H9 (cell line): ENCODE measurements at regions not wholly inside any gene's neighbourhood (a gene's known extent, or its start where the extent isn't known, plus 50 kb on each side); places are given as distances from the start of the nearest gene placed in this dataset.
A peak's percentile ranks its signal among the peaks of the same experiment; 100 is the strongest.

ENCODE experiments used
- DNase-seq: peaks from one replicate; pipeline ENCODE4 v3.0.0-alpha.2; 2017
- H2AFZ ChIP-seq: one replicate; pipeline ENCODE4 v1.6.1; 2013; ENCODE audit warnings: mild to moderate bottlenecking, low read length, control low read depth, moderate library complexity
- H2AK5ac ChIP-seq: 2 replicates; pipeline ENCODE4 v1.6.1; 2013; ENCODE audit warnings: low read length, control low read depth, mixed read lengths; ENCODE audit not compliant: insufficient read length
- H2BK120ac ChIP-seq: one replicate; pipeline ENCODE4 v1.6.1; 2013; ENCODE audit warnings: low read depth, mild to moderate bottlenecking, low read length, control low read depth, inconsistent platforms; ENCODE audit not compliant: poor library complexity, severe bottlenecking
- H2BK12ac ChIP-seq: 2 replicates; pipeline ENCODE4 v1.6.1; 2013; ENCODE audit warnings: low read length, control low read depth, mixed read lengths, low read depth; ENCODE audit not compliant: insufficient read length
- H2BK15ac ChIP-seq: 2 replicates; pipeline ENCODE4 v1.6.1; 2013; ENCODE audit warnings: low read depth, low read length, control low read depth
- H2BK20ac ChIP-seq: one replicate; pipeline ENCODE4 v1.6.1; 2013; ENCODE audit warnings: low read depth, mild to moderate bottlenecking, low read length, control low read depth, inconsistent platforms; ENCODE audit not compliant: poor library complexity, severe bottlenecking
- H2BK5ac ChIP-seq: 2 replicates; pipeline ENCODE4 v1.6.1; 2013; ENCODE audit warnings: low read length, control low read depth, mixed read lengths; ENCODE audit not compliant: insufficient read length
- H3K14ac ChIP-seq: 2 replicates; pipeline ENCODE4 v1.6.1; 2013; ENCODE audit warnings: low read length, control low read depth; ENCODE audit not compliant: insufficient read depth
- H3K18ac ChIP-seq: 2 replicates; pipeline ENCODE4 v1.6.1; 2013; ENCODE audit warnings: low read depth, mild to moderate bottlenecking, mixed read lengths, low read length, control low read depth; ENCODE audit not compliant: insufficient read length
- H3K23ac ChIP-seq: 2 replicates; pipeline ENCODE4 v1.6.1; 2013; ENCODE audit warnings: low read length, control low read depth, mixed read lengths, low read depth; ENCODE audit not compliant: insufficient read length
- H3K23me2 ChIP-seq: 2 replicates; pipeline ENCODE4 v1.6.1; 2013; ENCODE audit warnings: low read depth, mild to moderate bottlenecking, mixed read lengths, low read length, control low read depth; ENCODE audit not compliant: insufficient read length, poor library complexity, severe bottlenecking
- H3K27ac ChIP-seq: 2 replicates; pipeline ENCODE4 v1.5.1; 2013; ENCODE audit warnings: low read length, control low read depth, mixed read lengths, low read depth; ENCODE audit not compliant: insufficient read length
- H3K27me3 ChIP-seq: 2 replicates; pipeline ENCODE4 v1.6.1; 2013; ENCODE audit warnings: low read length, control low read depth, inconsistent platforms; ENCODE audit not compliant: insufficient read depth
- H3K4ac ChIP-seq: 2 replicates; pipeline ENCODE4 v1.6.1; 2013; ENCODE audit warnings: low read depth, mild to moderate bottlenecking, control low read depth, inconsistent platforms, low read length, moderate library complexity
- H3K4me1 ChIP-seq: 2 replicates; pipeline ENCODE4 v1.6.1; 2013; ENCODE audit warnings: low read length, control low read depth, inconsistent platforms; ENCODE audit not compliant: insufficient read depth
- H3K4me2 ChIP-seq: 2 replicates; pipeline ENCODE4 v1.6.1; 2013; ENCODE audit warnings: low read length, control low read depth, mixed read lengths; ENCODE audit not compliant: insufficient read length, insufficient read depth
- H3K56ac ChIP-seq: 2 replicates; pipeline ENCODE4 v1.6.1; 2013; ENCODE audit warnings: low read depth, mild to moderate bottlenecking, mixed read lengths, low read length, control low read depth; ENCODE audit not compliant: insufficient read length
- H3K79me1 ChIP-seq: 2 replicates; pipeline ENCODE4 v1.6.1; 2013; ENCODE audit warnings: low read depth, mild to moderate bottlenecking, moderate library complexity, low read length, control low read depth, inconsistent platforms; ENCODE audit not compliant: insufficient read depth, poor library complexity, severe bottlenecking
- H3K79me2 ChIP-seq: 2 replicates; pipeline ENCODE4 v1.6.1; 2013; ENCODE audit warnings: low read length, control low read depth, inconsistent platforms; ENCODE audit not compliant: insufficient read depth
- H3K9ac ChIP-seq: 2 replicates; pipeline ENCODE4 v1.6.1; 2013; ENCODE audit warnings: low read length, control low read depth, mixed read lengths; ENCODE audit not compliant: insufficient read length; ENCODE audit errors: extremely low read depth
- H3K9me3 ChIP-seq: one replicate; pipeline ENCODE4 v1.6.1; 2013; ENCODE audit warnings: low read depth, low read length, inconsistent platforms; ENCODE audit not compliant: control insufficient read depth
- H3T11ph ChIP-seq: one replicate; pipeline ENCODE4 v1.6.1; 2013; ENCODE audit warnings: mild to moderate bottlenecking, low read length, control low read depth, inconsistent platforms
- H4K20me1 ChIP-seq: one replicate; pipeline ENCODE4 v1.6.1; 2013; ENCODE audit not compliant: control insufficient read depth, insufficient read length, insufficient read depth
- H4K5ac ChIP-seq: 2 replicates; pipeline ENCODE4 v1.6.1; 2013; ENCODE audit warnings: low read depth, mild to moderate bottlenecking, mixed read lengths, low read length, control low read depth; ENCODE audit not compliant: insufficient read length
- H4K8ac ChIP-seq: replicated peaks from 2 replicates; pipeline ENCODE4 v1.6.1; 2013; ENCODE audit warnings: low read length, control low read depth, mixed read lengths, low read depth; ENCODE audit not compliant: insufficient read length
- H4K91ac ChIP-seq: 2 replicates; pipeline ENCODE4 v1.6.1; 2013; ENCODE audit warnings: low read depth, mild to moderate bottlenecking, moderate library complexity, mixed read lengths, low read length, control low read depth; ENCODE audit not compliant: insufficient read length
- H3K27ac Mint-ChIP-seq, 3 experiments: 2 replicates in 2 of 3; 3 replicates in 1 of 3; pipeline ENCODE4 v1.8.0; 2020 to 2021; ENCODE audit warnings: mixed read lengths in 3 of 3, mild to moderate bottlenecking in 1 of 3, moderate library complexity in 1 of 3
- H3K27me3 Mint-ChIP-seq: 2 replicates; pipeline ENCODE4 v1.8.0; 2021; ENCODE audit warnings: low read depth, mild to moderate bottlenecking, moderate library complexity, mixed read lengths
- H3K36me3 Mint-ChIP-seq, 3 experiments: 2 replicates in 2 of 3; 3 replicates in 1 of 3; pipeline ENCODE4 v1.8.0; 2020 to 2021; ENCODE audit warnings: low read depth in 3 of 3, mixed read lengths in 3 of 3; ENCODE audit not compliant: insufficient read depth in 1 of 3
- H3K4me1 Mint-ChIP-seq, 2 experiments: 2 replicates each; pipeline ENCODE4 v1.8.0; 2020; ENCODE audit warnings: mixed read lengths in 2 of 2
- H3K4me3 Mint-ChIP-seq, 2 experiments: 2 replicates in 1 of 2; 3 replicates in 1 of 2; pipeline ENCODE4 v1.8.0; 2020 to 2021; ENCODE audit warnings: mild to moderate bottlenecking in 2 of 2, mixed read lengths in 2 of 2, moderate library complexity in 1 of 2
- H3K9me3 Mint-ChIP-seq, 2 experiments: 2 replicates in 1 of 2; 3 replicates in 1 of 2; pipeline ENCODE4 v1.8.0; 2020; ENCODE audit warnings: mild to moderate bottlenecking in 2 of 2, mixed read lengths in 2 of 2, moderate library complexity in 1 of 2
- WGBS: extraction: QIAGEN DNeasy Blood & Tissue Kit; methylation state at CpG from one replicate; pipeline ENCODE4 v1.1.7; 2013; ENCODE audit warnings: missing lambda C conversion rate, low lambda C conversion rate, mixed read lengths; ENCODE audit not compliant: insufficient read length; ENCODE audit errors: extremely low coverage; 5-methylcytosine and 5-hydroxymethylcytosine counted together
- TF ChIP-seq, protein P1 (sequence below): fragments of 200-600 bp; sonication (generic); conservative IDR thresholded peaks from 3 replicates; pipeline ENCODE4 v1.8.0; 2021; ENCODE audit warnings: antibody characterized with exemption, mild to moderate bottlenecking

DNA sequence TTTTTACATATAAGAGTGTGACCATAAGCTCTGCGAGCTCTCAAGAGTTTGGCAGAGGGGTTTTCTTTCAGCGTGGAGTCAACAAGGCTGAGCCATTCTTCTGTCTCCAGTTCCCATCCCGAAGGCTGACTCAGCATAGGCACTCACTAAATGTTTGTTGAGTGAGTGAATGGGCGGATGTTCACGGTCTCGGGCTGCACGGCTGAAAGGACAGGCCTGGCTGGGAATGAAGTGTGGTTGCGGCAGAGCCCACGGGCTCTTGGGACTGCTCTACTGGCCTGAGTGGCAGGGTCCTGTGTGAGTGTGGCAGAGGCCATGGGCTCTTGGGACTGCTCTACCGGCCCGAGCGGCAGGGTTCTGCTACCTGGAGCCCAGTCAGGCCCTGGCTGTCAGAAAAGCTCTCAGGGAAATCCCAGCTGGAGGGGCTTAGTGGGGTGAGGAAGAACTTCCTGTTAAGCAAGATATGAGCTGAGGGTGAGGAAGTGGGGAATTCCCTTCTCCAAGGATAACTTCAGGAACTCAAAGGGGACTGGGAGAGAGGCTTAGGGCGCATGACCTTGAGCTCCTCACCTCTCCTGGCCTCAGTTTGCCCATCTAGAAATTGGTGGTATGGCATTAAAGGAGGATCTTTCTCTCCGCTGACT, 56.6 kb upstream of the C1orf174 start:
- no peak overlapping the region for H2AK5ac ChIP-seq
- no peak overlapping the region for H2BK5ac ChIP-seq
- no peak overlapping the region for H3K56ac ChIP-seq
- no peak overlapping the region for H3T11ph ChIP-seq
- Mint-ChIP-seq H3K4me1 (peaks cover 6 to 20% of the 10 kb centered on the region in 2 experiments), H3K36me3 (no peaks in the 10 kb centered on the region), H3K9me3 (no peaks in the 10 kb centered on the region), H3K4me3 (no peak overlapping the region), H3K27ac (peak overlapping the region in 1 of 3 experiments; percentile 73; a peak in 1 of 7 replicates), H3K27me3 (peaks cover 6% of the 10 kb centered on the region)
- no peak overlapping the region for H3K4me2 ChIP-seq
- no peak overlapping the region for H2BK12ac ChIP-seq
- H3K4ac ChIP-seq = no peak overlapping the region
- H3K9ac ChIP-seq = no peak overlapping the region
- no peak for DNase-seq
- no peaks in the 10 kb centered on the region for H3K79me1 ChIP-seq
- H2BK20ac ChIP-seq = no peak overlapping the region
- H3K79me2 ChIP-seq = no peaks in the 10 kb centered on the region
- no peak overlapping the region for H2BK15ac ChIP-seq
- H2AFZ ChIP-seq = no peak overlapping the region
- H4K5ac ChIP-seq = no peak overlapping the region
- H3K18ac ChIP-seq = no peak overlapping the region
- no peaks in the 10 kb centered on the region for H3K23me2 ChIP-seq
- H3K23ac ChIP-seq = no peak overlapping the region
- TF ChIP-seq, protein P1, sequence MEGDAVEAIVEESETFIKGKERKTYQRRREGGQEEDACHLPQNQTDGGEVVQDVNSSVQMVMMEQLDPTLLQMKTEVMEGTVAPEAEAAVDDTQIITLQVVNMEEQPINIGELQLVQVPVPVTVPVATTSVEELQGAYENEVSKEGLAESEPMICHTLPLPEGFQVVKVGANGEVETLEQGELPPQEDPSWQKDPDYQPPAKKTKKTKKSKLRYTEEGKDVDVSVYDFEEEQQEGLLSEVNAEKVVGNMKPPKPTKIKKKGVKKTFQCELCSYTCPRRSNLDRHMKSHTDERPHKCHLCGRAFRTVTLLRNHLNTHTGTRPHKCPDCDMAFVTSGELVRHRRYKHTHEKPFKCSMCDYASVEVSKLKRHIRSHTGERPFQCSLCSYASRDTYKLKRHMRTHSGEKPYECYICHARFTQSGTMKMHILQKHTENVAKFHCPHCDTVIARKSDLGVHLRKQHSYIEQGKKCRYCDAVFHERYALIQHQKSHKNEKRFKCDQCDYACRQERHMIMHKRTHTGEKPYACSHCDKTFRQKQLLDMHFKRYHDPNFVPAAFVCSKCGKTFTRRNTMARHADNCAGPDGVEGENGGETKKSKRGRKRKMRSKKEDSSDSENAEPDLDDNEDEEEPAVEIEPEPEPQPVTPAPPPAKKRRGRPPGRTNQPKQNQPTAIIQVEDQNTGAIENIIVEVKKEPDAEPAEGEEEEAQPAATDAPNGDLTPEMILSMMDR = no peak
- no peak overlapping the region for H4K91ac ChIP-seq
- no peak overlapping the region for H2BK120ac ChIP-seq
- no peaks in the 10 kb centered on the region for H3K9me3 ChIP-seq
- H4K8ac ChIP-seq = no peak overlapping the region
- H3K4me1 ChIP-seq = no peaks in the 10 kb centered on the region
- no peaks in the 10 kb centered on the region for H4K20me1 ChIP-seq
- H3K14ac ChIP-seq = no peak overlapping the region
- WGBS = no CpG with 5 or more reads among the region's 14 CpGs
- H3K27ac ChIP-seq = no peak overlapping the region
- no peaks in the 10 kb centered on the region for H3K27me3 ChIP-seq
